Left hindlimb (tissue), 1 donor: ENCODE measurements at regions not wholly inside any gene's neighbourhood (a gene's known extent, or its start where the extent isn't known, plus 50 kb on each side); places are given as distances from the start of the nearest gene placed in this dataset.
A peak's percentile ranks its signal among the peaks of the same experiment; 100 is the strongest.

ENCODE experiments used
- DNase-seq: peaks from one replicate; pipeline ENCODE4 v3.0.0-alpha.2; 2018

DNA sequence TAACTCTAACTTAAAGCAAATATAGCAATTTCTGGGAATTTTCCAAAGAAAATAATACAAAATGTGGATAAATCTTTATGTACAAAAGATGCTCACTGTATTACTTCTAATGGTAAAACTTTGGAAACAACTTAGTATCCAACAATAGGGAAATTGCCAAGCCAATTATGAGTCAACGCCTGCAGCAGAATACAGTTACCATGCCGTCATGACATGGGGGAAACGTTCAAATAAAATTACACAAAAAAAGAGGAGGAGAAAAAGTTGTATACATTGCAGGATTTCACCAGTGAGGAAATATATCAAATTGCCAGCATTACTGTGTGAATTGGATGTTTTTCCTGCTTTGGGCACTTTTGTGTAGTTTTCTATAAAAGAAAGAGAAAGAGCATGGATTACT, 469.6 kb downstream of the SOX9 start:
- no peak for DNase-seq

DNA sequence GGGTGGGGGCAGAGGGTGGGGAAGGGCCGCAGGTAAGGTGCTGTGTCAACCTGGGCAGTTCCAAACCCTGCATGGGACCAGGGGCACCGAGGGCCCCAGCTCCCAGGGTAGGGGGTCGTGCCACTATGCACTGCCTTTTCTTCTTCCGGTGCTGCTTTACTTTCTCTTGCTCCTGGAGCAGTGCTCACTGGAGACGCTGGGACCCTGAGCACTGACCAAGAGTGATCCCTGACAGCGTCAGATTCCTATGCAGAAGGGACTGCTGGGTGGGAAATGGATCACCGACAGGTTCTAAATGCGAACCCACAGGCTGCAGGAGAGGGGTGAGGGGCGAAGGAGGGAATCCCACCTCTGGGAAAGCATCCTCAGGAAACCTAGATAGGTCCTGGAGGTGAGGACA, 470.1 kb downstream of the SOX9 start:
- DNase-seq, result no peak

DNA sequence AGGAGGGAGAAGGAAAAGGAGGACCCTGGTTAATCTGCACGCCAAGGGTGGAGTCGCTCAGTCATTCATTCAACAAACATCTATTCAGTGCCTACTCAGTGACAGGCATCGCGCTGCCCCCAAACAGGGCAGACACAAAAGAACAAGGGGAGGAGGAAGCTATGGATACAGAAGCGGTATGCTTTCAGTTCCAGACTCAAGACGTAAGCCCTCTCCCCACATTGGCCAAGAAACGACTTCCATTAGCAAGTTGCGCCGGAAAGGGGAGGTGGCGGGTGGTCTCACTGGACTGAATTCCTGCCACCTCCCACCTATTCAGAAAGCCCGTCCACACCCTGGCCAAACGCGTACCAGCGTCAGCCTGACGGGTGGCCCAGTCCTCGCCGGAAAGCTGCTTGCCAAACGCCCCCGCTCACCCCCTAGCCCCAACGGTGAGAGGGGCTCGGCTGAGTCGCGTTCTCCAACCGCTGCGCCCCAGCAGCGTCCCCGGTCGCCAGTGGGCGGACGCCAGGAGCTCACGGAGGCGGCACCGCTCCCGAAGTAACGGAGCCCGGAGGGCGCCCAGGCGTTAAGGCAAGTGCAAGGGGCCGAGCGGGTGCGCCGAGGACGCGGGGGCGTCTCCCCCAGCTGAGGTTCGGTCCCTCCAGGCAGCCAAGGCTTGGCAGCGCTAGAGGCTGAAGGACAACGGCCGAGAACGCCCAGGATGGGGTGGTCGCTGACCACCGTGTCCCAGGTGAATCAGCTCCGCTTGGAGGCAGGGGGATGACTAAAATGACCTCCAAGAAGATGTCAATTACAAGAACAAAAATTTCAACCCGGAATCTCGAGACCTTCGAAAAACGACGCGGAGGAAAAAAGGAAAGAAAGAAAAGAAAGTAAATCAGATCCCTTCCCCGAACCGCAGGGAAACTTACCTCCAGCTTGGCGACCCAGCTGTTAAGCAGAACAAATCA, 470.7 kb downstream of the SOX9 start:
- no peak for DNase-seq

DNA sequence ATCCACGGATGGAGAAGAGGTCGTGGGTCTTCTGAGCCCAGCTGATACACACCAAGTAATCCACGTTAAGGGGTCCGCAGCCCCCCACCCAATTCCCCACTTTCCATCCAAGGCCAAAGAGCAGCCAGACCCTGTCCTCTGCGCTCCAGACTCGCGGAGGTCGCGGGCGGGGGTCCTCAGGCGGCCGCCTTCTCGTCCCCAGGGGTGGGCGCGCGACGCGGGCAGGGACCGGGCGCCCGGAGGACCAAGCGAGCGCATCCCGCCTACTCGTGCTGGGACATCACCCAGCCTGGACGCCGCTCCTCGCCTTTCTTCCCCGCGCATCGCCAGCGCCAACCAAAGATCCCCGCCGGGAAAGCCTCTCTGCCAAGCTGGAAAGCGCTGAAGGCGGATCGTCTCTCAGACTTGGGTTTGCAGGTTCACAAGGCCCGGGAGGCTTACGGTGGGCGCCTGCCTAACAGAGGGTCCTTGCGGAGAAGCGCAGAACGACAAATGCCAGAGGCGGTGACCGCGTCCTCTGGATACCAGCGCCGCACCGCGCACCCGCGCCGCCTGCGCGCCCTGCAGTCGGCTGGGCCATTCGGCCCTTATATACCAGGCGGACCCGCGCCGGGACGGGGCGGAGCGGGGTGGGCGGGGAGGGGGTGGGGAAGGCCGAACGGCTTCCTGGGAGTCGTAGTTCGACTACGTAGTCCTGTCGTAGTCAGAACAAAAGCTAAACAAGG, 471.6 kb downstream of the SOX9 start:
- peak; percentile 91 for DNase-seq

DNA sequence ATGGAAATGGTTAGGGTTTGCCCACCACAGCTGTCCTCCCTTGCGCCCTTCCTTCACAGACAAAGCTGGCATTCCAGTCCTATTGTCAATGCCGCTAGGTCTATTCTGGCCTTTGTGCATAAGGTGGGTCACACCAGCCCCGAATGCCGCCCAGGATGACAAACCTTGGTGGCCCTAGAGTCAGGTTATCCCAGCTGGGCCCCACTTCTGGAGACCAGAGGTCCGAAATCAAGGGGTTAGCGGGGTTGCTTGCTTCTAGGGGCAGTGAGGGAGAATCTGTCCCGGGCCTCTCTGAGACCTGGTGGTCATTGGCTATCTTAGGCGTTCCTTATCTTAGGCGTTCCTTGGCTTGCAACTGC, 472.1 kb downstream of the SOX9 start:
- no peak for DNase-seq

DNA sequence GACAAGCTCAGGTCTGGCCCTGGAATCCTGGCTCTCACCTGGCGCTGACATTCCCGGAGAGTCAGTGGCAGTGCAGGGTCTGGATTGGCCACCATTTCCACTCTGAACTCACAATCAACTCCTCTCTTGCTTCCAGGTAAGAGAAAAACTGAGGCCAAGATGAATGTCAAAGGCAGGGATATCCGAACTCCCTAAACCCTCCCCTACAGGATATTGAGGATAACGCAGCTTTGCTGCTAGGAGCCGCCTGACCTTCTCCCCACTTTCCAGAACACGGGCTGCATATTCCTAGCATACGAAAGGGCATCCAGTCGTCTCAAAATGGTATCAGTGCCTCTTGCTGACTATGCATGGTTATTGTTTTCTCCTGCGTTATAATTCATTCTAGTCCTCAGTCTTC, 473.4 kb downstream of the SOX9 start:
- DNase-seq, result no peak
